Left cardiac atrium (tissue), 4 donors: ENCODE measurements at regions not wholly inside any gene's neighbourhood (a gene's known extent, or its start where the extent isn't known, plus 50 kb on each side); places are given as distances from the start of the nearest gene placed in this dataset.

Source experiments
- ATAC-seq, 2 donors: fragments of 200-7000 bp; cut with Tn5 transposase; one replicate each; pipeline ENCODE4 v1.9.1; 2020; ENCODE audit warnings: mild to moderate bottlenecking in 2 of 2, moderate library complexity in 2 of 2
- DNase-seq: peaks from one replicate; pipeline ENCODE4 v3.0.0-alpha.2; 2020
- intact Hi-C, 2 donors: fragments of 100-400 bp; cut with DNase I; formaldehyde crosslinking; loops; one replicate each; pipeline versions ENCODE4 v1.14.1 to v1.15.1; 2022 to 2023
- donor health status: DM: no; HTN: yes; CAD: no.
- donor health status: DM: no; HTN: yes; CAD: no; lungs with severe emphysema.
- donor health status: DM: yes; HTN: yes; CAD: no.
- donor health status: Dilated cardiomyopathy.

DNA sequence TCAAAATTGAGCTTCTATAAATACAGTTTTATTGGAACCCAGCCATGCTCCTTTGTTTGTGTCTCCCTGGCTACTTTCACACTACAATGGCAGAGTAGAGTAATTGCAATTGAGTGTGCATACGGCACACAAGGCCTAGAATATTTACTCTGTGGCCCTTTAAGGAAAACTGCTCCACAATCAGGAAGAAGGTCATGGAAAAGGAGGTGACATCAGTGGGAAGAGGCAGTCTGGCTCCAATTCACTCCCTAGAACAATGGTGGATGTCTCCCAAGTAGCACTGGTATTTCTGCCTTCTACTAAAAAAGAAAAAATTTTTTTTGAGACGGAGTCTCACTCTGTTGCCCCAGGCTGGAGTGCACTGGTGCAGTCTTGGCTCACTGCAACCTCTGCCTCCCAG is 51.3 kb downstream of the KRTAP19-8 start:
- intact Hi-C loops, result no loop called here
- no peak for DNase-seq
- ATAC-seq, result peak; percentile 54 to 67

DNA sequence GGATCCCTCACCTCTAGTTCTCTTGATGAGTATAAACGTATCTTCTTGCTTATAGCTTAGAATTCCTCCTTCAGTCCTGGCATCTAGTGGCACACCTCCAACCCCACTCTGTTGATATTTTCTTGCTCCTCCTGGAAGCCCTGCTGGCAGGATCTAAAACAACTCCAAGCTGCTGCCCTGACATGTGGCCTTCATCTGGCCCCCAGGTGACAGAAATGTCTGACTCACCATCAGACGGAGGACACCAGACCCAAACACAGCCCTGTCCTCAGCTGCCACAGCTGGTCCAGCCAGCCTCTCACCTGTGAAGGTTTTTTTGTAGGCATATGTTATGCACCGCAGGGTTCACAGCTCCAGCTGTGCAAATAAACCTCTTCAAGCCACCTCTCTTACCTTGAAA is 53.4 kb downstream of the KRTAP19-8 start:
- no peak for DNase-seq
- intact Hi-C loops, result no loop called here
- no peak for ATAC-seq

DNA sequence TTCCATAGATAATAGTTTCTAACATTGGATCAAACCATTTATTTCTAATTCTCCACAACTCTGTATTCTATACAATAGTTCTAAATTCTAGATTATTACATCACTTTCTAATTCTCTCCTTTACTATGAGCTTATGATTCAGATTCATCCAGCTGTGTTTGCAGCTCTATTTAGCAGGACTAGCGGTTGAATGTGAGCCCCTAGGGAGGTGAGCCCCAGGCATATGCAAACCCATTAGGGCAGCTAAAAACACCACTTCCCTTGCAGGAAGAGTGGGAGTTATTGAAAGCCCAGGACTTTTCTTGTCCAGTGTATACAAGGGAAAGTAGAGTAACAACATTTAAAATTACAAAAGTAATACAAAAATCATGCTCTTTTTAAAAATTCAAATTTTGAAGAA is 56.9 kb downstream of the KRTAP19-8 start:
- ATAC-seq (no peak), DNase-seq (no peak)
- intact Hi-C loops, result no loop called here

DNA sequence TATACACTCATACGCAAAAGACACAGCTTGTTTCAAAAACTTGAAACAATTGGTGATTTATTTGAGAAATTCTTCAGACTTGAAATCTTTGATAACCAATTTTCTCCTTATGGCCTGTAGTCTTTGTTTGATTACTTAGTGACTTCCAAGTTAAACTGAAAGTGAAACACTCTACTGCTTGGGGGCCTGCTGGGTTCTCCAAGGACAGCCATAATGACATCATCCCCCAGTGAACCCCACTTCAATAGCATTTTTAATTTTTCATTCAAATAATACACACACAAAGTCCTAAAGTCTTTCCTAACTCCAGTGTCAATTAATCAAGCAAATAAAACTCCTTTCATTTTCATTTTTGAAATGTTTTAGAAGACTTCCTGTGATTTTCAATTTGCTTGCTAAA is 59.2 kb downstream of the KRTAP19-8 start:
- intact Hi-C loops, result no loop called here
- ATAC-seq (no peak), DNase-seq (no peak)

DNA sequence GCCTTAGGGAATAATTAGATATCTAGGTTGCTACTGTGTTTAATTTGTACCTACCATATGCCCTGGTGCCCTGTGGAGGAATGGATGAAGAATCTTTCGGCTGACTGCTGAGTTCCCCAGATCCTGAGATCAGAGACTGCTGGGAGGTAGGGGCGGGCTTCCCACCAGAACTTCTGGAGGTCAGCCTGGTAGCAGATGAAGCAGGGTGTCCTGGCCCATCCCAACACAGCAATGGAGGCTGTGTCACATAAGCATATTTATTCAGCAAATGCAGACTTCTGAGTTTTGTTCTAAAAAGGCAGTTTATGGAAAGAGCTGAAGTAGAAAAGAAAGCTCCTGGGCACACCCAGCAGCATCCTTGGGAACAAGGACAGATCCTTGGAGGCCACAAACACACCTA is 74.0 kb downstream of the KRTAP19-8 start:
- no peak for DNase-seq
- intact Hi-C loops, result no loop called here

DNA sequence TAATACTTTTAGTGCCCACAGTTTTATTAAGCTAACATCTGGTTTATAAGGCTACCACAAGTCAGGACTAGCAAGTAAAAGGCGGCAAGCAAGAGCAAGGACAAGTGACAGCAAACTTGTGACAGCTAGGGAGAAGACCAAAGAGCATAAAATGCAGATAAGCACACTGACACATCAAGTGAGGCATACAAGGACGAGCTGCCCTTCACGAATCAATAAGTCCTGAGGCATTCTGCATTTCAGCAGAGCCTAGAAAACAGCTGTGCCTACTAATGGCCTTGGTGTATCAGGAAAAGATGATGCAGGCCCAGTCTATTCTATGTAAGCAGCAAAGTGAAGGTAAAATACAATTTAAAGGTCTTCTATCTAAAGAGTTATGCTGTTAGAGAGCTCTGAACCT is 74.8 kb downstream of the KRTAP19-8 start:
- no peak for DNase-seq
- ATAC-seq, result no peak
- intact Hi-C loops, result no loop called here

More for the DNA sequence above, 74.0 kb downstream of the KRTAP19-8 start:
- ATAC-seq, result no peak

DNA sequence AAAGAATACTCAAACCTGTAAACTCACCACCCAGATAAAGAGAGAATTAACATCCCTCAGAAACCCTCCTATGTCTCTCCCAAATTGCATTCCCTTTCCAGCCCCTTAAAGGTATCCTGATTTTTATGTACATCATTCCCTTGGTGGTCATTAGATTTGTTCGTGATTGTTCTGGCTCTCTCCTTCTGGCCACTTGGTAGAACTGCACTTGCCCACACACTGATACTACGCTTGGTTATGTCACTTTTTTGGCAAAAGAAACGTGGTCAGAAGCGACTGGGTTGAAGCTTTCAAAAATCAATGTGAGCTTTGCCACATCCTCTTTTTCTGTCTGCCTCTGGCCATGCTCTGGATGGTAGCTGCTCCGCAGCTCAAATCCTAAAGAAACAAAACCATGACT is 76.3 kb downstream of the KRTAP19-8 start:
- ATAC-seq (no peak), DNase-seq (no peak)
- intact Hi-C loops, result no loop called here

DNA sequence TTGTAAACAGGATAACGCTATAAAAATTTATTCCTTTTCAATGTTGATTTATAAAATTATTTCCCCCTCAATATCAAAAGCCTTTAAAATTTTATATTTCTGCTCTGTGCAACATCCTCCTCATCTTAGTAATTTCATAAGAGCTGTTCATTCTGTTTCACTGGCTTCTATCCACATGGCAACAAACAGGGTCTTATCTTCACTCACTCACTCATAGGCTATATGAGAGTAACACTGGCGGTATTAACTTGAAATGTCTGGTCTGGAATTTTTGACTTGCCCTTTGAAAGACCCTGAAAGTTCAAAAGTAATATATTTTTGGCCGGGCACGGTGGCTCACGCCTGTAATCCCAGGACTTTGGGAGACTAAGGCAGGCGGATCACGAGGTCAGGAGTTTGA is 77.4 kb upstream of the KRTAP11-1 start:
- intact Hi-C loops, result no loop called here
- no peak for DNase-seq
- ATAC-seq, result peak; percentile 76 to 84

DNA sequence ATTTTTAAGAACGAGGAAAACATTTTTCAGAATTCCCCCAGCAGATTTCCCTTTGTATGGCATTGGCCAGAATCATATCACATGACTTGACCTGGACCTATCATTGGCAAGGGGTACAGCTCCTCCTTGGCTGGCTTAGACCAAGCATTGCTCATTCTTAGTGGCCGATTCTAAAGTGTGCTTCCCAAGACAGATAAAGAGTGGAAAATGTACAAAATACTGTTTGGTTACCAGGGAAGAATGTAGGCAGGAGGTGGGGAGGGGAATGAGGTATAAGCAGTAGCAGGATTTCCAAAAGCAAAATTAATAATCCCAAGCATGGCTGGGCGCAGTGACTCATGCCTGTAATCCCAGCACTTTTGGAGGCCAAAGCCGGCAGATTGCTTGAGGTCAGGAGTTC is 75.6 kb upstream of the KRTAP11-1 start:
- DNase-seq (no peak), ATAC-seq (peak; percentile 32 to 38)
- intact Hi-C loops, result no loop called here

DNA sequence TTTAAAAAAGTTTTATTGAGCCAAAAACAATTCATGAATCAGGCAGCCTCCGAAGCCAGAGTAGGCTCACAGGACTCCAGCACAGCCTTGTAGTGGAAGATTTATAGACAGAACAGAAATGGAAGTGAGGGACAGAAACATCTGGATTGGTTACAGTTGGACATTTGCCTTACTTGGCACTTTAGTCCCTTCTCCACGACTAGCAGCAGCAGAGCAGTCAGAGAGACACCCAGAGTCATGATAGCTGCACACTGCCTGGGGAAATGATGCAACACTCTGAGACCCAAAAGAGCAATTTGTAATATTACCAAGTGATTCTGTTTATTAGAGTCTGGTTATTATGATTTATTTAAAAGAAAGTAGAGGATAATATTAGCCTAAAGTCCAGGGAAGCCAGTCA is 72.2 kb upstream of the KRTAP11-1 start:
- no peak for DNase-seq
- no peak for ATAC-seq
- intact Hi-C loops, result no loop called here

DNA sequence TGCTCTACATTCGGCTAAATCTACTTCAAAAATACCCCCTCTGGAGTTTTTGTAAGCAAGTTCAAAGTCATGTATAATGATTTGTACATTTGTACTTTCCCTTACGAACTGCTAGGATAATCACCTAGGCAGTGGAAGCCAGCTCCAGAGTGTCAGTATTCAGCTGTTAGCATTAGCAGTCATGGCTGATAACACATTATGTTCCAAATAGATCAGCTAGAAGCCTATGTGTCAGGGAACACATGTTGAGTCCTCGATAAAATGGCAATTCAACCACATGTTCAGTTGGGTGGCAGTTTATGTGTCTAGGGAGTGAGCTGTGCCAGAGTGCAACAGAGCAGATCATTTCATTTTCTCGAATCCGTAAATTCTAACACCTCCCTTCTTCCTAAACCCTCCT is 65.8 kb upstream of the KRTAP11-1 start:
- intact Hi-C loops, result no loop called here
- no peak for ATAC-seq
- DNase-seq, result no peak

DNA sequence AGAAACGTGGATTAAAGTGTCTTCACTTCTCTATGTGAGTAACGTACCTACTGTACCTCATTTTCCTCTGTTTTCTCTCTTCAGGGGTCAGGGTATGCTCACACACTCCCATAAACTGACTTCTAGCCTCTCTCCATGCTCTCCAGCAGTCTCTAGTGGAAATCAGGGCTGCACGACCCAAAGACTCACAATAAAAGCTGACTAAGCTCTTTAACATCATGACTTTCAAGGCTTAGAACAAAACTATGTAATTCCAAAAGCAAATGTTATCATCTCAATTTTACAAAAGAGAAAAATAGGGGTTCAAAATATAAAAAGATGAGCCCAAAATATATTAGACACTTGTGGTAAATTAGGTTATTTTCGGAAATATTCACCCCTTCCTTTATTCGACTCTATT is 62.5 kb upstream of the KRTAP11-1 start:
- ATAC-seq (no peak), DNase-seq (no peak)
- intact Hi-C loops, result no loop called here

DNA sequence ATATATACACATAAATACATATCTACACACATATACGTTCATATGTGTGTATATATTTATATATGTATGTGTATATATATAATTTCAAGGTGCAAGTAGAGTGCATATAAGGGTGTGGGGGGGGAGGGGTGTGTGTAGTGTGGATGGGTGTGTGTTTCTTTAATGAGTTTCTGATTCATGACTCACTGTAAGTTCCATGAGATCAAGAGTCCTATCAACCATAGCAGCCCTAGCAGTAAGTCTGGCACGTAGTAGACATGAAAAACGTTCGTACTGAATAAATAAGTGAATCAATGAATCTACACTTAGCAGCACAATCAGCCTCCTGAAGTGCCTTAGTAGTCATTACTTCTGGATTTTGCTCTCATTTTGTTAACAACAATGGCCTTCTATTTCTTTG is 61.9 kb upstream of the KRTAP11-1 start:
- ATAC-seq (no peak), DNase-seq (no peak)
- intact Hi-C loops, result no loop called here

- intact Hi-C loops, result no loop called here
- ATAC-seq, result no peak
- no peak for DNase-seq
These were observed 60.8 kb upstream of the KRTAP11-1 start for GRCh38 chr21:30942192-30942591.

DNA sequence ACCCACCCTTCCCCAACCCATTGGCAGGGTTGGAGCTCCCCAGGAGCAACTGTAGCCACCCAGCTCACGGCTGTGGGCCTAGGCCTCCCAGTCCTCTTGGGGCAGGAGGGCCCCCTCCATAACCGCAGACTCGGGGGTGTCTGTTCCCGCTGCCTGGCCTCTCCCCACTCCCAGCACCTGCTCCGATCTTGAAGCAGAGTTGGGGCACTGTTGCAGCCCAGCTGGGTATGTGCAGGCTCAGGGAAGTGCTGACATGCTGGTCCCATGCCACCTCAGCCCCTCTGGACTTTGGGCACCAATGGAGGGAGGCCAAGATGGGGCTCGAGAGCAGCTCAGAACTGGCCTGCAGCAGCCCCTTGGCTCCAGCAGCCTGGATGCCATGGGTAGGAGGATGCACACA is 54.8 kb upstream of the KRTAP11-1 start:
- no peak for DNase-seq
- intact Hi-C loops, result no loop called here
- no peak for ATAC-seq

DNA sequence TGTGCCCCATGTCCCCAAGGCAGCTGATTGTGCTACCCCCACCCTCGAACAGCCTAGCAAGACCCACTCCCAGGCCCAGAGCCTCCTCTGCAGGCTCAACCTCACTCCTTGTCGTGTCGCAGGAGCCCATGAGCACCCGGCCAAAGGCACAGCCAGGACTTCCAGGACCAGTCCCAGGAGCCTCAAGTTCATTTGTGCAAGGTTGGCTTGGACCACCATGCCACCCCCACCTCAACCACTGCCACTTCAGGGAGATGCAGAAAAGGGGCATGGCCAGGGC is 54.4 kb upstream of the KRTAP11-1 start:
- no peak for ATAC-seq
- no peak for DNase-seq
- intact Hi-C loops, result no loop called here

- no peak for DNase-seq
- ATAC-seq, result no peak
- intact Hi-C loops, result no loop called here
These were observed 53.9 kb upstream of the KRTAP11-1 start for GRCh38 chr21:30935121-30935888.

- ATAC-seq, result no peak
- intact Hi-C loops, result no loop called here
- no peak for DNase-seq
These were observed 51.3 kb upstream of the KRTAP11-1 start for GRCh38 chr21:30932686-30933085.
